HCT116 (cell line): ENCODE measurements at regions not wholly inside any gene's neighbourhood (a gene's known extent, or its start where the extent isn't known, plus 50 kb on each side); places are given as distances from the start of the nearest gene placed in this dataset.

ENCODE experiments used
- ATAC-seq: fragments of 200-7000 bp; cut with Tn5 transposase; 2 replicates; pipeline ENCODE4 v1.9.1; 2020; ENCODE audit warnings: mild to moderate bottlenecking, moderate library complexity
- BruUV-seq: library from RNA; stranded (reverse); fragments of 400-500 nt; replicated peaks from 2 replicates; lab custom pipeline; 2021; lab: Mats Ljungman, UMichigan
- CTCF ChIA-PET: fragments of 300-600 bp; sonication (Branson Sonifier 250); formaldehyde crosslinking; loops from one replicate; lab custom pipeline; 2021; ENCODE audit warnings: antibody characterized with exemption; lab: Charles Lee
- POLR2A ChIA-PET: fragments of 300-600, 350-600 bp; sonication (Branson Sonifier 250); formaldehyde crosslinking; loops from one replicate; lab custom pipeline; 2021; ENCODE audit warnings: antibody characterized with exemption; lab: Charles Lee
- RAD21 ChIA-PET, 2 experiments: fragments of 300-600 bp; sonication (Branson Sonifier 250); formaldehyde crosslinking; loops; one replicate each; lab custom pipeline; 2023; ENCODE audit warnings: low total read pairs in 2 of 2; ENCODE audit not compliant: uncharacterized antibody in 2 of 2, unreplicated experiment in 2 of 2, low non-redundant PET in 1 of 2; lab: Charles Lee
- DNase-seq: peaks from one replicate; pipeline ENCODE4 v3.0.0-alpha.2; 2010; ENCODE audit warnings: low read depth, low spot score
- H2AFZ ChIP-seq: fragments of 200-600 bp; shearing (Covaris generic), sonication (generic); 2 replicates; pipeline ENCODE4 v1.6.1; 2017; ENCODE audit warnings: low read depth, mixed run types, mixed read lengths, antibody characterized with exemption, low read length; ENCODE audit not compliant: poor library complexity, severe bottlenecking
- H3K27ac ChIP-seq: 2 replicates; pipeline ENCODE4 v1.5.1; 2012; ENCODE audit warnings: low read depth, low read length
- H3K27me3 ChIP-seq: fragments of 200-600 bp; sonication (generic); 2 replicates; pipeline ENCODE4 v1.6.1; 2016; ENCODE audit warnings: mixed run types, low read length, mixed read lengths; ENCODE audit not compliant: insufficient read depth
- H3K36me3 ChIP-seq, 2 experiments: fragments of 200-500 bp in 1 of 2; fragments of 200-600 bp in 1 of 2; sonication (Bioruptor generic) in 1 of 2; sonication (generic) in 1 of 2; 2 replicates each; pipeline versions ENCODE4 v1.5.1 to v1.6.1; 2014 to 2016; ENCODE audit warnings: low read length in 2 of 2, inconsistent platforms in 1 of 2, mixed read lengths in 1 of 2, mixed run types in 1 of 2; ENCODE audit not compliant: insufficient read depth in 2 of 2, control insufficient read depth in 1 of 2
- H3K4me1 ChIP-seq, 2 experiments: fragments of 200-600 bp in 1 of 2; sonication (generic) in 1 of 2; 2 replicates each; pipeline versions ENCODE4 v1.5.1 to v1.6.1; 2012 to 2017; ENCODE audit warnings: low read length in 2 of 2, inconsistent platforms in 1 of 2, mild to moderate bottlenecking in 1 of 2, mixed read lengths in 1 of 2, mixed run types in 1 of 2, moderate library complexity in 1 of 2; ENCODE audit not compliant: insufficient read depth in 2 of 2, control insufficient read depth in 1 of 2
- H3K4me2 ChIP-seq: fragments of 200-600 bp; sonication (generic); 2 replicates; pipeline ENCODE4 v1.6.1; 2017; ENCODE audit warnings: mixed run types, low read length, mixed read lengths
- H3K4me3 ChIP-seq, 2 experiments: fragments of 200-600 bp in 1 of 2; sonication (generic) in 1 of 2; replicated peaks in 1 of 2; 2 replicates each; pipeline ENCODE4 v1.5.1; 2011 to 2016; ENCODE audit warnings: low read length in 2 of 2, control low read depth in 1 of 2, low read depth in 1 of 2, mild to moderate bottlenecking in 1 of 2, mixed read lengths in 1 of 2, mixed run types in 1 of 2
- H3K79me2 ChIP-seq: fragments of 200-600 bp; sonication (generic); 2 replicates; pipeline ENCODE4 v1.6.1; 2017; ENCODE audit warnings: mild to moderate bottlenecking, mixed run types, low read length, moderate library complexity, mixed read lengths; ENCODE audit not compliant: insufficient read depth
- H3K9ac ChIP-seq: fragments of 200-600 bp; sonication (generic); 2 replicates; pipeline ENCODE4 v1.6.1; 2016; ENCODE audit warnings: low read length, mixed read lengths
- H3K9me2 ChIP-seq: fragments of 200-600 bp; sonication (generic), shearing (Covaris generic); 2 replicates; pipeline ENCODE4 v1.6.1; 2017; ENCODE audit warnings: mixed run types, mild to moderate bottlenecking, moderate library complexity; ENCODE audit not compliant: insufficient read depth
- H3K9me3 ChIP-seq, 2 experiments: fragments of 200-500 bp in 1 of 2; fragments of 200-600 bp in 1 of 2; sonication (Bioruptor generic) in 1 of 2; sonication (generic) in 1 of 2; 2 replicates each; pipeline ENCODE4 v1.6.1; 2014 to 2017; ENCODE audit warnings: low read length in 2 of 2, mixed read lengths in 2 of 2, inconsistent platforms in 1 of 2, low read depth in 1 of 2, mild to moderate bottlenecking in 1 of 2, mixed run types in 1 of 2, moderate library complexity in 1 of 2; ENCODE audit not compliant: control insufficient read depth in 1 of 2, insufficient read depth in 1 of 2
- H4K20me1 ChIP-seq: fragments of 200-600 bp; sonication (generic), shearing (Covaris generic); 2 replicates; pipeline ENCODE4 v1.6.1; 2017; ENCODE audit warnings: mixed run types, mild to moderate bottlenecking, moderate library complexity; ENCODE audit not compliant: insufficient read depth
- CEBPB ChIP-seq: IDR thresholded peaks from 2 replicates; pipeline ENCODE4 v1.6.1; 2012; ENCODE audit warnings: low read depth
- EGR1 ChIP-seq: IDR thresholded peaks from 2 replicates; pipeline ENCODE4 v1.6.1; 2012; ENCODE audit warnings: low read depth
- ELF1 ChIP-seq: IDR thresholded peaks from 2 replicates; pipeline ENCODE4 v1.6.1; 2012; ENCODE audit warnings: low read depth, borderline replicate concordance
- EZH2phosphoT487 ChIP-seq: fragments of 200-600 bp; IDR thresholded peaks from 2 replicates; pipeline ENCODE4 v1.6.1; 2018; ENCODE audit warnings: antibody characterized with exemption, borderline replicate concordance
- FOSL1 ChIP-seq: IDR thresholded peaks from 2 replicates; pipeline ENCODE4 v1.6.1; 2012; ENCODE audit warnings: low read depth
- RAD21 ChIP-seq: IDR thresholded peaks from 2 replicates; pipeline ENCODE4 v1.6.1; 2012; ENCODE audit warnings: low read depth, mild to moderate bottlenecking
- SIN3A ChIP-seq: IDR thresholded peaks from 2 replicates; pipeline ENCODE4 v1.6.1; 2012; ENCODE audit warnings: low read depth
- SP1 ChIP-seq: IDR thresholded peaks from 2 replicates; pipeline ENCODE4 v1.6.1; 2012; ENCODE audit warnings: low read depth
- TCF7L2 ChIP-seq: IDR thresholded peaks from 2 replicates; pipeline ENCODE4 v1.7.0; 2011; ENCODE audit warnings: borderline replicate concordance, inconsistent platforms; ENCODE audit not compliant: insufficient read depth, insufficient read length; ENCODE audit errors: extremely low read depth
- ZFX ChIP-seq: fragments of 450-650 bp; IDR thresholded peaks from 2 replicates; pipeline ENCODE4 v1.6.1; 2017
- intact Hi-C: fragments of 100-400 bp; cut with micrococcal nuclease; formaldehyde crosslinking; loops from 2 replicates; pipeline ENCODE4 v1.10.0; 2022
- TF ChIP-seq, protein P1 (sequence below): IDR thresholded peaks from 2 replicates; pipeline ENCODE4 v1.6.1; 2012
- TF ChIP-seq, protein P2 (sequence below): IDR thresholded peaks from 2 replicates; pipeline ENCODE4 v1.6.1; 2012

DNA sequence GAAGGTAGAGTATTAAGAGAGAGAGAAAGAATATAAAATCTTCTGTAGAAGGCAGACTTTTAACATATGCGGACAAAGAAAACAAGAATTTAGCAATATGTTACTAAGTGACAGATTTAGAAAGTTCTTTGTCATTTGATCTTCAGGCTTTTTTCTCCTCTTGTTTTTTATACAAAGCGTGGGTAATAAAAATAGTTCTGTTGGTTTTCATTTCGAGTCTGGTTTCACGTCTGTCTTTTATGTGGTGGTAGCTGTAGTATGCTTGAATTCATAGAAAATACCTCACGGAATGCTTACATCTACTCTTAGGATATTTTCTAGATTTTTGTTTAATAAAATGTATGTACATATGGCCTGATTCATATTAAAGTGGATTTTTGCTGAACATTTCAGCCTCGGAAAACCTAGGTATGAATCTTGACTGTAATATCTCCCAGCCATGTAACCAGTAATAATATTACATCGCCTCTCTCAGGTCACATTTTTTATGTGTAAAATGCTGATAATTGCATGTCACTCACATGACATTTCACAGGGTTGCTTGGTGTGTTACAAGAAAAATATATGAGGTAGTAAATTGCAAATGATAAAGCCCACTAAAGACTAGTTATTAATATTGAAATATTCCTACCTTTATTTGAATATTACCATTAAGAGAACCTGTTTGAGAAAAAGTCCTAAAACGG lies 72.5 kb upstream of the TAF11L2 start:
- Histone ChIP-seq H3K4me2 (no peak overlapping the region), H3K36me3 (no peaks in the 10 kb centered on the region), H3K9me2 (no peaks in the 10 kb centered on the region), H3K4me1 (no peaks in the 10 kb centered on the region), H4K20me1 (no peaks in the 10 kb centered on the region), H3K9me3 (peaks cover 0 to 4% of the 10 kb centered on the region in 2 experiments; a peak in 1 of 4 replicates), H3K27ac (no peak overlapping the region), H3K27me3 (no peaks in the 10 kb centered on the region), H3K9ac (no peak overlapping the region), H3K79me2 (no peaks in the 10 kb centered on the region)
- CTCF ChIA-PET = no interaction called here
- ATAC-seq (no peak), DNase-seq (no peak)
- no TSS peak for BruUV-seq
- TF ChIP-seq EZH2phosphoT487 (no peak), SIN3A (no peak), ELF1 (no peak), EGR1 (no peak), TCF7L2 (no peak), RAD21 (no peak), ZFX (no peak), FOSL1 (no peak), CEBPB (no peak), SP1 (no peak)
- TF ChIP-seq, protein P1, sequence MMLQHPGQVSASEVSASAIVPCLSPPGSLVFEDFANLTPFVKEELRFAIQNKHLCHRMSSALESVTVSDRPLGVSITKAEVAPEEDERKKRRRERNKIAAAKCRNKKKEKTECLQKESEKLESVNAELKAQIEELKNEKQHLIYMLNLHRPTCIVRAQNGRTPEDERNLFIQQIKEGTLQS = no peak
- TF ChIP-seq, protein P2, sequence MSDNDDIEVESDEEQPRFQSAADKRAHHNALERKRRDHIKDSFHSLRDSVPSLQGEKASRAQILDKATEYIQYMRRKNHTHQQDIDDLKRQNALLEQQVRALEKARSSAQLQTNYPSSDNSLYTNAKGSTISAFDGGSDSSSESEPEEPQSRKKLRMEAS = no peak
- TF ChIP-seq, all 23 proteins: peak for 0
- POLR2A ChIA-PET = no interaction called here
- intact Hi-C loops = no loop called here
- Histone ChIP-seq H3K4me3 (no peak overlapping the region), H2AFZ (no peak overlapping the region)
- RAD21 ChIA-PET = no interaction called here
